HG02642 (cell line): ENCODE measurements at regions not wholly inside any gene's neighbourhood (a gene's known extent, or its start where the extent isn't known, plus 50 kb on each side); places are given as distances from the start of the nearest gene placed in this dataset.
"Not testable (repeated sequence)": the region's sequence is repeated elsewhere in the genome, so short reads cannot be mapped to it uniquely, and the experiment has no call there.

Experiments used
- ATAC-seq: cut with Tn5 transposase; IDR thresholded peaks from one replicate; pipeline ENCODE4 v1.9.1; 2021; ENCODE audit warnings: mild to moderate bottlenecking; ENCODE audit not compliant: unreplicated experiment, poor library complexity

DNA sequence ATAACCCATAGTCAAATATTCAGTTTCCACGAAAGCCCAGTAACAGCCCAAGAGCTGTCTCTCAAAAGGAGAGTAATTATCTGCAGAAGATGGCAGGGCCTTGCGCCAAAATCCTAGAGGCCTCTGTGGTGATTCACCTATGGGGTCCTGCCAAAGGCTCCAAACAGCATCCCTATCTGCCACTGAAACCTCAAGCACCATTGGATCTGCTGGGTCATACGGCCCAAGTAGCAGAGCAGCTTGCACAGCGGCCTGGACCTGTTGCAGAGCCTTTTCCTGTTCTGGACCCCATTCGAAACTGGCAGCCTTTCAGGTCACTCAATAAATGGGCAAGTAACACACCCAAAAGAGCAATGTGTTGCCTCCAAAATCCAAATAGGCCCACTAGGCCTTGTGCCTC, 183.2 kb upstream of the IPO5 start:
- not testable (repeated sequence) for ATAC-seq

DNA sequence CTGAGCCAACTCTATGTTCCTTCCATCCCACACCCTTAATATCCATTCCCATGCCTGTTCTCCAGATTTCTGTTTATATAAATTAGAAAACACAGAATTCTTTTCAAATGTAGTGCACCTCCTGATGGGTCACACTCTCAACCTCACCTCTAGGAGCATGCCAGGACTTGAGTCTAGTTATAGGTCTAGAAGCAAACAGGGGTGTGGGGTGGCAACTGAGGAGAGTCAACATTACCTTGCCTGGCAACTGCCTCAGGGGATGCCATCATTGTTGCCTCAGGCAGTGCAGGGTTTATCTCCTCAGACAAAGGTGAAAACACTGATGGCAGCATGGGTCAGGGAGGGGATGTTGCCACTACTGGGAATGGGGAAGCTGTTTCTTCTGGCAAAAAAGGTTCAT, 181.0 kb upstream of the IPO5 start:
- not testable (repeated sequence) for ATAC-seq

- ATAC-seq, result not testable (repeated sequence)
Measured at GRCh38 chr13:97774391-97775100, 178.9 kb upstream of the IPO5 start.

DNA sequence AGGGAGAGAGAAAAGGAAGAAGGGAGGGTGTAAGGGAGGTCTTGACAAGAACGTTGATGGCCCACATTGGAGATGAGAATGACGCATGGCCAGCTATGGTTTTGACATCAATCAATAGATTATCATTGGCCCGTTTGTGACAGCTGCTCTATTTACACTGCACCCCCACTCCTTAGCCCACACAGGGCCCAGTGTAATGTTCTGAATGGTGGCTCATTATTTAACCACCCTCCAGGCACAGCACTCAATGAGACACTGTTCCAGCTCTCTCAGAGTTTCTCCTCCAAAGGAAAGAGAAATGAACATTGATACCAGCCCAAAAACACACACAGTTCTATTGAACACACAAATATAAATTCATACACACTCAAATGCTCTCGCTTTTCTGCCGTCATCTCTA, 173.0 kb upstream of the IPO5 start:
- ATAC-seq, result no peak

DNA sequence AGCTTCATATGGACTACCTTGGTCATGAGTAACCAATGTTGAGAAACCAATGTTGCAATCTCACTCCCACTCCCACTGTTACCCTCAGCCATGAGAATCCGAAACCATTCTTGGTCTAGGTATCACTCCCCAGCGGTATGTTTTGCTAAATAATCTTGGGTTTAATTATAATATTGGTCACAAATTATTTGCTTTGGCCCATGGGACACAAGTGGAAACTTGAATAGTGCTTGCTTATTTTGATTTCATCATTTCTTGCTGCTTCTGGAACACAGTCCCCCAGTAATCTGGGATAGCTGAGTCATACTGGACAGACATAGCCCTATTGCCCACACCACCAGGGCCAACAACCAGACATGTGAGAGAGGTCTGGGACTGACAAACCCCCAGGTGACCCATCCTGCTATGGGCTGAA, 171.6 kb upstream of the IPO5 start:
- ATAC-seq, result no peak

DNA sequence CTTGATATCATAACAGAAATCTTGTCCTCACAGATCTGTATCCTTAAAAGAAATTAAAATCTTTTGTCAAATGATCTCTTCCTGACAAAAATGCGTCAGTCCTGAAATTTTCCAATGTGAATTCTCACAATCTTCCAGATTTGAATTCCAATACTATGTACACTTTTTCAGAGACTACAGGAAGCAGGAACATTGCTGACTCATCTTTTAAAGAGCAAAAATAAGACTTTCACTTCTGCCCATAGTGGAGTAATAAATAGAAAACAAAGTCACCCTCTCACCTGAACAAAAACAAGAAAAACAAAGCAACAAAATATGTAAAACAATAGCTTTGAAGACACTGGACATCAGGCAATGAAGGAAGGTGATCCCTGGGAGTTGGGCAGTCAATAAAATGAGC, 167.0 kb upstream of the IPO5 start:
- ATAC-seq, result no peak

DNA sequence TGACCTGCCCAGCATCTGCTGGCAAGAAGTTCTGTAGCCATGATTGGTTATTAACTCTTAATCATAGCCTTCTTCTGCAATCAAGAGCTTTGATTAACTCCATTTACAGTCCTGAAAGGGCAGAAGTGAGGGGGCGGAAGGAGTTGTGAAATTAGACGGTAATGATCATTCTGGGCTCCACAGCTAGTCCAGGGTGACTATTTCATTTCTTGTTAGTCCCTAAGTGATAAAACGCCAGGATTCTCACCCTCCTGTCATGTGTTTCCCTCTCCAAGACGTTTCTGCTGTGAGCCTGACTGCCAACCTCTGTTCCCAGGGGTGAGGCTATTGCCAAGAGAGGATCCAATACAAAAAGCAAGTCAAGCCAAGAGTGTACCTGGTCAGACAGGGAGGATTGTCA, 155.9 kb upstream of the IPO5 start:
- ATAC-seq, result no peak

- ATAC-seq, result no peak
Measured at GRCh38 chr13:97798171-97798821, 155.2 kb upstream of the IPO5 start.

GRCh38 chr13:97798836-97799235, 154.6 kb upstream of the IPO5 start:
- no peak for ATAC-seq

GRCh38 chr13:97802213-97802612, 151.3 kb upstream of the IPO5 start:
- no peak for ATAC-seq

DNA sequence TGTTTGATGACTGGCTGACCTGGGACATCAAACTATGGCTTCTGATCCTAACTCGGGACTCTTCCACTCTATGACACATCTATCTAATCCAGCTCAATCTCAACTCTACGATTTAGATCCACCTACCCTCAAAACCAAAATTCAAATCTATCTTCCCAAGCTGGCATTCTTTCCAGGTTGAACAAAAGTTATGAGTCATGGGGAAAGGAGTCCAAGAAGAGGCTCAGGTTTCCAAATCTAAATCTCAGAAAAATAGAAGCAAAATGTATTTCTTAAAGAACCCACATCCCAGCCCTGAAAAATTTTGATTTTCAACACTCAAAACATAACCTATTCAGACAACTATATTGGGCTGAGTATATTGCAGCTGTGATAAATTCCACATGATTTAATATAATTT, 143.9 kb upstream of the IPO5 start:
- ATAC-seq, result no peak

GRCh38 chr13:97810152-97810551, 143.3 kb upstream of the IPO5 start:
- ATAC-seq, result no peak

DNA sequence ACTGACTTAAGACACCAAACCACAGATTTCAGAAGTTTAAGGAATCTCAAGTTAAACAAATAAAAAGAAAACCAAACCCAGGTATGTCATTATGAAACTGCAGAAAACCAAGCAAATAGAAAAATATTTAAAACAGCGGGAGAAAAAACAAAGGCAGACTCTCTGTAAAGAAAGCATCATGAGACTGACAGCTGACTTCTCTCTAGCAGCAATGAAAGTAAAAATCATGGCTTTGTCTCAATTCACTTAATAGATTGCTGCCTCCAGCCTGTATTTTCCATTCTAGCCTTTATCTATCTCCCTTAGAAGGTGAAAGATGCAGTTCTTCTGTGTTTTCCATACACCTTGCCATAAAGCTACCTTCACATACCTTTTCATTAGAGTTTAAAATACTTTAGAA, 131.1 kb upstream of the IPO5 start:
- ATAC-seq, result no peak

GRCh38 chr13:97826421-97827012, 127.0 kb upstream of the IPO5 start:
- ATAC-seq, result no peak

DNA sequence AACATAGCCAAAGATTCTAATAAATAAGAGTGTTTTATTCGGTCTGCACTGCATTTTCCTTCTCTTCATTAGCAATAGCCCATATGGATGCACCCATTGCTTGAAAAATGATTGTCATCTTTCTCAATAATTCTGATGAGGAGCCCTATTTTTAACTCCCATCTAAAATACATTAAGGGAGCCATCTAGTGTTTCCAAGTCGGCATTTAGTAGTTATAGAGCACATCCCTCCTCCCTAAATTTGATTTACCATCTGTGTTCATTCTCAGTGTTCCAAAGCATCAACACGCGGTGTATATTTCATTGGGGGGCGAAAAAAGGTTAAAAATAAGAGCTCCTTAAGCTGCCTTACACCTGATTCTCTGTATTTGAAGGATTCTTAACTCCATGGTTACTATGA, 119.2 kb upstream of the IPO5 start:
- no peak for ATAC-seq

GRCh38 chr13:97843189-97843588, 110.3 kb upstream of the IPO5 start:
- no peak for ATAC-seq

DNA sequence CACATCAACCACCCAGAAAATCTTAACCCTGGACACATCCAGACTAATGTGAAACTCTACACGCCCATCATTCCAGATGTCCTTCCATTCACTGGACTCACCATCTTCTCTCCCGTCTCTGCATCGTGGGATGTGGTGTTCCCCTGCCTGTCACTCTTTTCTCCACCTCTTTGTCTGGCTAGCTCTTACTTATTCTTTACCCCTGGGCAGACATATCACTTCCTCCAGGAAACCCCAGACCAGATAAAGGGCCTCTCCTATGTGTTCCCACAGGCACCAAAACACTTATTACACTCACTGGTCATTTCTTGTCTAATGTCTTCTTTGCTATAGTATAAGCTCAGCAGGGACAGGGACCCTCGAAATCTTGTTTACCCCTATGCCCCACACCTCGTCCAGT, 109.3 kb upstream of the IPO5 start:
- ATAC-seq, result no peak

GRCh38 chr13:97848886-97849285, 104.6 kb upstream of the IPO5 start:
- ATAC-seq, result no peak

GRCh38 chr13:97849305-97849704, 104.2 kb upstream of the IPO5 start:
- ATAC-seq, result peak; percentile 87

- ATAC-seq, result no peak
Measured at GRCh38 chr13:97851269-97851668, 102.2 kb upstream of the IPO5 start.

DNA sequence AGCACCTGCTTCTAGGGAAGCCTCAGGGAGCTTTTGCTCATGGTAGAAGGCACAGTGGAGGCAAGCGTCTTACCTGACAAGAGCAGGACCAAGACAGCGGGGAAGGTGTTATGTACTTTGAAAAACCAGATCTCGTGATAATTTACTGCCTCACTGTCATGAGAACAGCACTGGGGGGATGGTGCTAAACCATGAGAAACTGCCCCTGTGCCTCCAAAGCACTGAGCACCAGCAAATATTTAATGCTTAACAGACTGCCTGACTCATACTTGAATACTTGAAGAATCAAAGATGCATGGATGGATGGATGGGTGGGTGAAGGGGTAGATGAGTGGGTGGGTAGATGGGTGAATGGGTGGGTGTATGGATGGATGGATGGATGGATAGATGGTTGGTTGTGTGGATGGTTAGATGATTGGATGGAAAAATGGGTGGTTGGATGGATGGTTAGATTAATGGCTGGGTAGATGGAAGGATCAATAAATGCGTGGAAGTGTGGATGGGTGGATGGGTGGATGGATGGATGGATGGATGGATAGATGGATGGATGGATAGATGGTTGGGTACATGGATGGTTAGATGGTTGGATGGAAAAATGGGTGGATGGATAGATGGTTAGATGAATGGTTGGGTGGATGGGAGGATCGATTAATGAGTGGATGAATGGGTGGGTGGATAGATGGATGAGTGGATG, 101.1 kb upstream of the IPO5 start:
- ATAC-seq, result no peak
